ENCODE measurements at regions not wholly inside any gene's neighbourhood (a gene's known extent, or its start where the extent isn't known, plus 50 kb on each side); places are given as distances from the start of the nearest gene placed in this dataset.
"Not testable (repeated sequence)": the region's sequence is repeated elsewhere in the genome, so short reads cannot be mapped to it uniquely, and the experiment has no call there.

- DNase-seq (ENCODE audit: low spot score) (no peak), ATAC-seq (no peak)
Observed at GRCh38 chr20:50354721-50355589, 155.2 kb upstream of the PTPN1 start.

GRCh38 chr20:50355590-50356524 lies 154.3 kb upstream of the PTPN1 start:
- ATAC-seq = no peak
- no peak for DNase-seq (ENCODE audit: low spot score)

GRCh38 chr20:50356525-50356885 lies 153.7 kb upstream of the PTPN1 start:
- DNase-seq (ENCODE audit: low spot score) = no peak

GRCh38 chr20:50356962-50357782 lies 153.0 kb upstream of the PTPN1 start:
- DNase-seq (ENCODE audit: low spot score) = no peak
- ATAC-seq = no peak

More at GRCh38 chr20:50356525-50356885, 153.7 kb upstream of the PTPN1 start:
- no peak for ATAC-seq

- no peak for DNase-seq (ENCODE audit: low spot score)
- no peak for ATAC-seq
Observed at GRCh38 chr20:50357783-50358161, 152.4 kb upstream of the PTPN1 start.

GRCh38 chr20:50358166-50358565 lies 152.0 kb upstream of the PTPN1 start:
- ATAC-seq = no peak
- DNase-seq (ENCODE audit: low spot score) = no peak

GRCh38 chr20:50358971-50359370 lies 151.2 kb upstream of the PTPN1 start:
- DNase-seq (ENCODE audit: low spot score) (no peak), ATAC-seq (no peak)

GRCh38 chr20:50359607-50360217 lies 150.5 kb upstream of the PTPN1 start:
- ATAC-seq = peak; percentile 19
- no peak for DNase-seq (ENCODE audit: low spot score)

GRCh38 chr20:50360218-50360672 lies 149.9 kb upstream of the PTPN1 start:
- ATAC-seq (no peak), DNase-seq (ENCODE audit: low spot score) (no peak)

- DNase-seq (ENCODE audit: low spot score) (no peak), ATAC-seq (no peak)
Observed at GRCh38 chr20:50360921-50361320, 149.3 kb upstream of the PTPN1 start.

GRCh38 chr20:50362177-50362576 lies 148.0 kb upstream of the PTPN1 start:
- ATAC-seq; DNase-seq (ENCODE audit: low spot score): not testable (repeated sequence)

GRCh38 chr20:50363027-50363426 lies 147.2 kb upstream of the PTPN1 start:
- no peak for DNase-seq (ENCODE audit: low spot score)
- no peak for ATAC-seq

- DNase-seq (ENCODE audit: low spot score) (no peak), ATAC-seq (no peak)
Observed at GRCh38 chr20:50363479-50363878, 146.7 kb upstream of the PTPN1 start.

- no peak for DNase-seq (ENCODE audit: low spot score)
- ATAC-seq = no peak
Observed at GRCh38 chr20:50364542-50364941, 145.6 kb upstream of the PTPN1 start.

- DNase-seq (ENCODE audit: low spot score) (peak; percentile 87), ATAC-seq (peak; percentile 80)
Observed at GRCh38 chr20:50366270-50367103, 143.7 kb upstream of the PTPN1 start.

- DNase-seq (ENCODE audit: low spot score) (no peak), ATAC-seq (no peak)
Observed at GRCh38 chr20:50367104-50367674, 143.0 kb upstream of the PTPN1 start.

- ATAC-seq (no peak), DNase-seq (ENCODE audit: low spot score) (no peak)
Observed at GRCh38 chr20:50367739-50368375, 142.3 kb upstream of the PTPN1 start.

- ATAC-seq (no peak), DNase-seq (ENCODE audit: low spot score) (no peak)
Observed at GRCh38 chr20:50368386-50368785, 141.8 kb upstream of the PTPN1 start.

GRCh38 chr20:50368813-50369224 lies 141.4 kb upstream of the PTPN1 start:
- ATAC-seq (no peak), DNase-seq (ENCODE audit: low spot score) (no peak)
